OCI-LY3 (cell line): ENCODE measurements at regions not wholly inside any gene's neighbourhood (a gene's known extent, or its start where the extent isn't known, plus 50 kb on each side); places are given as distances from the start of the nearest gene placed in this dataset.

ENCODE experiments used
- H2AFZ ChIP-seq: fragments of 200-600, 300-600 bp; shearing (Covaris generic); 2 replicates; pipeline ENCODE4 v1.6.0; 2014; ENCODE audit warnings: antibody characterized with exemption, low read depth, low read length
- H3K27ac ChIP-seq: fragments of 200-600, 300-600 bp; sonication (generic); 2 replicates; pipeline ENCODE4 v1.5.1; 2014; ENCODE audit warnings: mild to moderate bottlenecking, low read length, moderate library complexity, mixed read lengths
- H3K27me3 ChIP-seq: fragments of 200-600, 300-600 bp; sonication (generic); 2 replicates; pipeline ENCODE4 v1.6.1; 2014; ENCODE audit warnings: low read depth, low read length, mixed read lengths
- H3K36me3 ChIP-seq: fragments of 200-600, 300-600 bp; sonication (generic); replicated peaks from 2 replicates; pipeline ENCODE3; 2014; ENCODE audit warnings: low read depth, low read length, mixed read lengths
- H3K4me1 ChIP-seq: fragments of 300-600, 200-600 bp; sonication (generic); 2 replicates; pipeline ENCODE4 v1.6.1; 2014; ENCODE audit warnings: low read length, mixed read lengths
- H3K4me2 ChIP-seq: fragments of 200-600, 300-600 bp; sonication (generic); 2 replicates; pipeline ENCODE4 v1.6.1; 2014; ENCODE audit warnings: low read length, mixed read lengths
- H3K4me3 ChIP-seq: fragments of 300-600, 200-600 bp; sonication (generic); 2 replicates; pipeline ENCODE4 v1.5.1; 2014; ENCODE audit warnings: antibody characterized with exemption, mild to moderate bottlenecking, low read length, moderate library complexity
- H3K79me2 ChIP-seq: fragments of 300-600, 200-600 bp; shearing (Covaris generic); 2 replicates; pipeline ENCODE4 v1.6.1; 2014; ENCODE audit warnings: mild to moderate bottlenecking, low read length, mixed read lengths
- H3K9ac ChIP-seq: fragments of 300-600, 200-600 bp; shearing (Covaris generic); 2 replicates; pipeline ENCODE4 v1.6.0; 2014; ENCODE audit warnings: mild to moderate bottlenecking, low read length, moderate library complexity
- H3K9me3 ChIP-seq: fragments of 200-600, 300-600 bp; shearing (Covaris generic); 2 replicates; pipeline ENCODE4 v1.6.1; 2014; ENCODE audit warnings: low read length, mixed read lengths; ENCODE audit not compliant: insufficient read depth
- H4K20me1 ChIP-seq: fragments of 200-600, 300-600 bp; sonication (generic); 2 replicates; pipeline ENCODE4 v1.6.1; 2016; ENCODE audit warnings: low read length, mixed read lengths; ENCODE audit not compliant: insufficient read depth
- EZH2phosphoT487 ChIP-seq: fragments of 200-600 bp; shearing (Covaris generic); IDR thresholded peaks from 2 replicates; pipeline ENCODE4 v1.6.1; 2018; ENCODE audit warnings: antibody characterized with exemption, mixed run types, low read depth
- TF ChIP-seq, protein P1 (sequence below): fragments of 200-600, 300-600 bp; sonication (generic); IDR thresholded peaks from 2 replicates; pipeline ENCODE4 v1.5.1; 2014; ENCODE audit warnings: antibody characterized with exemption, low read length, low read depth

DNA sequence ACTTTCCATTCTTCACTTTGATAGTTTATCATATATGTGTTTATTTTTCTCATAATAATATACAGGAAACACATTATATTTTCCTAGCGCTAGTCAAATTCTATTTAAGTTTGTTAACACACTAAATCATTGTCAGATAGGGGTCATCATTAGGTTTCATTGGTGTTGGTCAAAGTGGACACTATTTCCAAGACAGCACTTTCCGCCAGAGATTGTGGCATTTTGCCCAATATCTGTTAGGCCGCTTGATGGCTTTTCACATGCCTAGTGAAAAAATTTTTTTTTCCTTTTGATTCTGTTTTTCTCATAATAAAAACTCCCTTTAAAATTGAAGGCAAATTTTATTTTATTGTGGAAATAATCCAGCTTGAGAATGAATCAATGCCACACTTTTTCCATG lies 495.4 kb upstream of the AKR1E2 start:
- no peak overlapping the region for H3K9ac ChIP-seq
- H3K36me3 ChIP-seq = peaks cover 23% of the 10 kb centered on the region
- H3K4me2 ChIP-seq = no peak overlapping the region
- no peak overlapping the region for H3K4me3 ChIP-seq
- no peak overlapping the region for H2AFZ ChIP-seq
- H3K27me3 ChIP-seq = no peaks in the 10 kb centered on the region
- no peak overlapping the region for H3K27ac ChIP-seq
- no peaks in the 10 kb centered on the region; the same call in 1 of the 2 replicates for H3K4me1 ChIP-seq
- no peaks in the 10 kb centered on the region for H4K20me1 ChIP-seq
- TF ChIP-seq, protein P1, sequence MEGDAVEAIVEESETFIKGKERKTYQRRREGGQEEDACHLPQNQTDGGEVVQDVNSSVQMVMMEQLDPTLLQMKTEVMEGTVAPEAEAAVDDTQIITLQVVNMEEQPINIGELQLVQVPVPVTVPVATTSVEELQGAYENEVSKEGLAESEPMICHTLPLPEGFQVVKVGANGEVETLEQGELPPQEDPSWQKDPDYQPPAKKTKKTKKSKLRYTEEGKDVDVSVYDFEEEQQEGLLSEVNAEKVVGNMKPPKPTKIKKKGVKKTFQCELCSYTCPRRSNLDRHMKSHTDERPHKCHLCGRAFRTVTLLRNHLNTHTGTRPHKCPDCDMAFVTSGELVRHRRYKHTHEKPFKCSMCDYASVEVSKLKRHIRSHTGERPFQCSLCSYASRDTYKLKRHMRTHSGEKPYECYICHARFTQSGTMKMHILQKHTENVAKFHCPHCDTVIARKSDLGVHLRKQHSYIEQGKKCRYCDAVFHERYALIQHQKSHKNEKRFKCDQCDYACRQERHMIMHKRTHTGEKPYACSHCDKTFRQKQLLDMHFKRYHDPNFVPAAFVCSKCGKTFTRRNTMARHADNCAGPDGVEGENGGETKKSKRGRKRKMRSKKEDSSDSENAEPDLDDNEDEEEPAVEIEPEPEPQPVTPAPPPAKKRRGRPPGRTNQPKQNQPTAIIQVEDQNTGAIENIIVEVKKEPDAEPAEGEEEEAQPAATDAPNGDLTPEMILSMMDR = no peak
- no peak for TF ChIP-seq EZH2phosphoT487
- H3K79me2 ChIP-seq = no peaks in the 10 kb centered on the region
- peaks cover 27% of the 10 kb centered on the region for H3K9me3 ChIP-seq

DNA sequence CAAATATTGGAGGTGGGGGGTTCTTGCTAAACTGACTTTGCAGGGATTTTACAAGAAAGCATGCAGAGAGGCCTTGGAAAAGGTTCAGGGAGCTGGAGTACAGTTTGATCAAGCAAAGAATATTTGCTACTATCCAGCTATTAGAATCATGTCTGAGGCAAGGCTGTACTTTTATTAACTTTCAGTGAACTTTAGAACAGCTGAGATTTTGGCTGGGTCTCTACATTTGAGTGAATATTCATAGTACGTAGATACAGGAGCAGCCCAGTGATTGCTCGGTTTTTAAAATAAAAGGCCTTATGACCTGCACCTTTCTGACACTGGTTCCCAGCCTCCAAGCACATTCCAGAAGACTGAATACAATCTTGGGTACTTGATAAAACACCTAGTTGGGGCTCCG lies 496.8 kb upstream of the AKR1E2 start:
- Histone ChIP-seq H4K20me1 (no peaks in the 10 kb centered on the region), H3K9me3 (peaks cover 19% of the 10 kb centered on the region), H3K27ac (no peak overlapping the region), H3K4me3 (no peak overlapping the region), H3K9ac (no peak overlapping the region), H3K4me1 (no peaks in the 10 kb centered on the region; the same call in 1 of the 2 replicates), H3K4me2 (no peak overlapping the region), H2AFZ (no peak overlapping the region), H3K27me3 (no peaks in the 10 kb centered on the region), H3K79me2 (no peaks in the 10 kb centered on the region), H3K36me3 (peaks cover 15% of the 10 kb centered on the region)
- TF ChIP-seq, protein P1 = no peak
- TF ChIP-seq EZH2phosphoT487 = no peak

DNA sequence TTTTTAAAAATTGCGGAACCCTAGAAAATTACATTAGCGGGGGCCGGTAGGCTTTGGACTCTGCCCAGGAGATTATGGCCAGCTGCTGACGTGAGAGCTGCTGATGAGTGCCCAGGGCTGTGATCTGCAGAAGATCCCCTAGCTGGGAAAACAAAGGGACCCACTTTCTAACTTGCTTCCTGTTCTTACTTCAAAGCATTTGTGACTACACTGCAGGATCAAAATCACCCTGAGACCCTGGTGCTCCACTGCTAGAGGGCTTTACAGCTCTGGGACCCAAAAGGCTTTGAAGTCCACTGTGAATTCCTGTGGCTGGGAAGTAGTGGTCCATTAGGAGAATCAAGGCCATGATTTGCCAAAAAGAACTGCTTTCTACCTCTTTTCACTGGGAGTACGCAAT lies 499.4 kb upstream of the AKR1E2 start:
- H3K9me3 ChIP-seq = no peaks in the 10 kb centered on the region
- H3K79me2 ChIP-seq = no peaks in the 10 kb centered on the region
- H2AFZ ChIP-seq = no peak overlapping the region
- TF ChIP-seq, protein P1 = no peak
- no peak for TF ChIP-seq EZH2phosphoT487
- H3K36me3 ChIP-seq = no peaks in the 10 kb centered on the region
- H3K27ac ChIP-seq = no peak overlapping the region
- H3K9ac ChIP-seq = no peak overlapping the region
- H3K4me1 ChIP-seq = no peaks in the 10 kb centered on the region
- H3K4me3 ChIP-seq = no peak overlapping the region
- H3K4me2 ChIP-seq = no peak overlapping the region
- H4K20me1 ChIP-seq = no peaks in the 10 kb centered on the region
- H3K27me3 ChIP-seq = no peaks in the 10 kb centered on the region

DNA sequence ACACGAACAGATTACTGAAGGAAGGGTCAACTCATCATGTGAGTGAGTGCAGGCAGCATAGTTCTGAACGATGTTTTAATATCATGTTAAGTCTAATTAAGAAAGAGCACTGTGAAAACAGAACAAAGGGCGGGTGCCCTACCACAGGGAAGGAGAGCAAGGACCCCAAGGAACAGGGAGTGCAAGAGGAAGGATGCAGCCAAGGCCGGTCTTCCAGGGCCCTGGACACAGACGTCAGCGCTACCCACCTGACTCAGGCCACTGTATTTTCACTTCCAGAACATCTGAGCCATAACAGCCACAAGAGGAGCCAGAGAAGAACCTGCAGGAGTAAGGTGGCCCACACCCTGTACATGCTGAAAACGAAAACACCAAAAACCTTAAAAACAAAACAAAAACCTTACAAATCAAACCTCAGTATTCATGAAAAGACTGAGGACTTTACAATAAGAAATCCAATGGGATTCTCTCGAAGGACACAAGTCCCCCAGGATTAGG lies 506.1 kb upstream of the AKR1E2 start:
- no peaks in the 10 kb centered on the region for H3K4me1 ChIP-seq
- H4K20me1 ChIP-seq = no peaks in the 10 kb centered on the region
- H2AFZ ChIP-seq = no peak overlapping the region
- H3K4me2 ChIP-seq = no peak overlapping the region
- no peak overlapping the region for H3K4me3 ChIP-seq
- no peaks in the 10 kb centered on the region for H3K36me3 ChIP-seq
- H3K27me3 ChIP-seq = no peaks in the 10 kb centered on the region
- no peak overlapping the region for H3K9ac ChIP-seq
- TF ChIP-seq EZH2phosphoT487 = no peak
- TF ChIP-seq, protein P1 = no peak
- no peak overlapping the region for H3K27ac ChIP-seq
- no peaks in the 10 kb centered on the region for H3K9me3 ChIP-seq
- H3K79me2 ChIP-seq = no peaks in the 10 kb centered on the region
